Fibroblast of villous mesenchyme (primary cell): ENCODE measurements at regions not wholly inside any gene's neighbourhood (a gene's known extent, or its start where the extent isn't known, plus 50 kb on each side); places are given as distances from the start of the nearest gene placed in this dataset.

Experiments used
- DNase-seq: peaks from one replicate; pipeline ENCODE4 v3.0.0-alpha.2; 2010; ENCODE audit warnings: low read depth
- H3K4me3 ChIP-seq: 2 replicates; pipeline ENCODE4 v1.5.1; 2011; ENCODE audit warnings: low read depth, mild to moderate bottlenecking, low read length
- TF ChIP-seq, protein P1 (sequence below): IDR thresholded peaks from 2 replicates; pipeline ENCODE4 v1.5.1; 2012; ENCODE audit warnings: low read depth, mild to moderate bottlenecking, low read length; ENCODE audit not compliant: insufficient read depth

DNA sequence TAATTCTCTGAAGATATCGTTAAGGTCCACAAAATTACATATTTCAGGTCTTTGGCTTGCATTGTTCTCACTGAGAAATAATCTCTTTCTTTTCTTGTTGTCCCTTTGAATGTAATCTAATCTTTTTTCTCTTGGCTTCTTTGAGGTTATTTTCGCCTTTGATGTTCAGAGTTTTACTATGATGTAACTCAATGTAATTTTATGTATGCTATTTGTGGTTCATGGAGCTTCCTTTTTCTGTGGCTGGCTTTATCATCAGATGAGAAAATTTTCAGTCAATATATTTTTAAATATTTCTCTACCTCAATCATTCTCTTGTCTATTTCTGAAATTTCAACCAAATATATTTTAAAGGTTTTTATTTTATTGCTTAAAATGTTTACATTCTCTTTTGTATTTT, 672.2 kb downstream of the TRAM1L1 start:
- no peak overlapping the region for H3K4me3 ChIP-seq
- TF ChIP-seq, protein P1, sequence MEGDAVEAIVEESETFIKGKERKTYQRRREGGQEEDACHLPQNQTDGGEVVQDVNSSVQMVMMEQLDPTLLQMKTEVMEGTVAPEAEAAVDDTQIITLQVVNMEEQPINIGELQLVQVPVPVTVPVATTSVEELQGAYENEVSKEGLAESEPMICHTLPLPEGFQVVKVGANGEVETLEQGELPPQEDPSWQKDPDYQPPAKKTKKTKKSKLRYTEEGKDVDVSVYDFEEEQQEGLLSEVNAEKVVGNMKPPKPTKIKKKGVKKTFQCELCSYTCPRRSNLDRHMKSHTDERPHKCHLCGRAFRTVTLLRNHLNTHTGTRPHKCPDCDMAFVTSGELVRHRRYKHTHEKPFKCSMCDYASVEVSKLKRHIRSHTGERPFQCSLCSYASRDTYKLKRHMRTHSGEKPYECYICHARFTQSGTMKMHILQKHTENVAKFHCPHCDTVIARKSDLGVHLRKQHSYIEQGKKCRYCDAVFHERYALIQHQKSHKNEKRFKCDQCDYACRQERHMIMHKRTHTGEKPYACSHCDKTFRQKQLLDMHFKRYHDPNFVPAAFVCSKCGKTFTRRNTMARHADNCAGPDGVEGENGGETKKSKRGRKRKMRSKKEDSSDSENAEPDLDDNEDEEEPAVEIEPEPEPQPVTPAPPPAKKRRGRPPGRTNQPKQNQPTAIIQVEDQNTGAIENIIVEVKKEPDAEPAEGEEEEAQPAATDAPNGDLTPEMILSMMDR = no peak
- no peak for DNase-seq

DNA sequence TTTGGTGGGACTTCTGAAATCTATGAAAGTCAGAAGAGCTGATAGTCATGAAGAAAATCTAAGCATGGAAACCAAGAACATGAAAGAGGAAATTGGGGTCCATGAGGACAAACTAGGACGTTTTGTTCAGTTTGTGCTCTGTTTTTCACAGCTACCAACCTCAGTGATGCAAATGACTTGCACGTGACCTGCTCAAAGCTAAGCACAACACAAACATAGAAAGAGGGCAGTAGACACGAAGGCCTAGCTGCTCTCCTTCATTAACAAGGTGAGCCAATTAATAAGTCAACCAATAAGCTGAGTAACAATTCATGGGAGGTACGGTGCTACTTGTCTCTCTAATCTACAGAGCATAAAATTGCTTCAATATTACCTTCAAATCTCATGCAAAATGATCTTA, 684.1 kb downstream of the TRAM1L1 start:
- no peak for DNase-seq
- no peak overlapping the region for H3K4me3 ChIP-seq
- TF ChIP-seq, protein P1 = no peak

DNA sequence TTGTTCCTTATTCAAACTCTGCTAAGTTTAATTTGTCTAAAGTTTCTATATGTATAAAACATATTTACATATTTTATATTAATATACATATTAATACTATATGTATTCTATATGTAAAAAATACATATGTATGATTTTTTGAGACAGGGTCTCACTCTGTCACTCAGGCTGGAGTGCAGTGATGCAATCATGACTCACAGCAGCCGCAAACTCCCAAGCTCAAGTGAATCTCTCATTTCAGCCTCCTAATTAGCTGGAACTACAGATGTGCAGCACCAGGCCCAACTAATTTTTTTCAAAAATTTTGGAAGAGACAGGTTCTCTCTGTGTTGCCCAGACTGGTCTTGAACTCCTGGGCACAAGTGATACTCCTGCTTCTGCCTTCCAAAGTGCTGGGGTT, 684.9 kb downstream of the TRAM1L1 start:
- H3K4me3 ChIP-seq = no peak overlapping the region
- DNase-seq = peak; percentile 17
- TF ChIP-seq, protein P1 = no peak

DNA sequence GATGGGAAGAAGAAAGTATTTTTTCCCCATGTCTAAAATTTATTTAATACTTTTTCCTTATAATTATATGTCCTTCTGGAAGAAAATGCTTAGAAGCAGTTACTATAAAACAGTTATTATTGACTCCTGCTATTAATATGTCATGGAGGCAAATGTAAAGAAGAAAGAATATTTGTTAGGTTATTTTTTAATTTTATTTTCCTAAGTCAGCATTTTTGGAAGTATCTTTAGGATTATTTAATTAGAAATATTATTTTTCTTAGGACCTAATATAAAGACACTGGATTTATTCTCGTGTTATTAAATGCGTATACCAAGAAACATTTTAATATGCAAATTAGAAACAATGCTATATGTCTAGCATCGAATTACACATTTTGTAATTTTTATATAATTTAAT, 687.7 kb downstream of the TRAM1L1 start:
- no peak for DNase-seq
- TF ChIP-seq, protein P1 = no peak
- no peak overlapping the region for H3K4me3 ChIP-seq

DNA sequence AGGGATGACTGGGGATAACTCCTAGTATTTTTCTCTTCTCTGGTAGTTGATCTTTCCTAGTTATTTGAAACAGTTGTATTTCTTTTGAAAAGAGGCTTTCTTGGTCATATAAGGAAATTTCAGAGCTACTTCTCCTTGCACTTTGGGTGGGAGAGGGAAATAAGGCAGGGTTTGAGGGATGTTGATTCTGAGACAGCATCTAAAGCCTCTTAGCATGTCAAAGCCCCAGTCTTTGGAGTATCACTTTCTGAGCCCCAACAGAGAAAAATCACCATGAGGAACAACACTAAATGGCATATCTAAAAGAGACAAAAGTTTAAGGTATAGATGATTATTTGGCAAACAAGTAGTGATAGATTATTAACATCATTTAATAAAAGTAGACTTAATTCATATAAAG, 688.1 kb downstream of the TRAM1L1 start:
- TF ChIP-seq, protein P1 = no peak

DNA sequence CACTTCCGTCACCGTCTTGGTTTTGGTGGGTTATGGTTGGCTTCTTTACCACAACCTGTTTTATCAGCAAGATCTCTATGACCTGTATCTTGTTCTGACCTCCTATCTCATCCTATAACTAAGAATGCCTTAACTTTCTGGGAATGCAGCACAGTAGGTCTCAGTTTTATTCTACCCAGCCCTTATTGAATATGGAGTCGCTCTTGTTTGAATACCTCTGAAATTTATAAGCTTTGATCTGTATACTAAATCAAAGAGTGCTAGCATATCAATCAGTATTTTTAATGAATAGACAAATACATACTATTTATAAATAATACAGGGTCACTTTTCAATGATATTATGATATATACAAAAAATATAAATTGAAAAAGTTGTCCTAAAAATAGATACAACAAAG, 690.0 kb downstream of the TRAM1L1 start:
- no peak for DNase-seq
- TF ChIP-seq, protein P1 = no peak
- no peak overlapping the region for H3K4me3 ChIP-seq

More for the DNA sequence above, 688.1 kb downstream of the TRAM1L1 start:
- no peak for DNase-seq
- no peak overlapping the region for H3K4me3 ChIP-seq

DNA sequence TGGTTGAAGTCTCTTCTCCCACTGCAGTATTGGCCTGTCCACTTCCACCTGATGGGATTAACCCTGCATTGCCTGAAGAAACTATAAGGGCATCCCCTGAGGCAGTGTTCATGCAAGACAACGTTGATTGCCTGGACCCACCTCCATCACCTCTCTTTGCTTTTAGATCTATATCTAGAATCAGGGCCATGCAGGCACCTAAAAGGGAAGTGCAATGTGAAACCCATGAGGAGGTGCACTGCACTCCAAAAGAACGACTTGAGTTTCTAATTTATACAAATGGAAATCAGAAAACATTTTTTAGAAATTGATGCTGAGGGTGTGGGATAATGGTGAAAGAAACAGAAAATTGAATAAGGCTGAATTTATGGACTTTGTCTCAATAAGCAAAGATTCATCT, 694.4 kb downstream of the TRAM1L1 start:
- no peak overlapping the region for H3K4me3 ChIP-seq
- TF ChIP-seq, protein P1 = no peak
- DNase-seq = no peak
